ENCODE measurements at regions not wholly inside any gene's neighbourhood (a gene's known extent, or its start where the extent isn't known, plus 50 kb on each side); places are given as distances from the start of the nearest gene placed in this dataset.

DNA sequence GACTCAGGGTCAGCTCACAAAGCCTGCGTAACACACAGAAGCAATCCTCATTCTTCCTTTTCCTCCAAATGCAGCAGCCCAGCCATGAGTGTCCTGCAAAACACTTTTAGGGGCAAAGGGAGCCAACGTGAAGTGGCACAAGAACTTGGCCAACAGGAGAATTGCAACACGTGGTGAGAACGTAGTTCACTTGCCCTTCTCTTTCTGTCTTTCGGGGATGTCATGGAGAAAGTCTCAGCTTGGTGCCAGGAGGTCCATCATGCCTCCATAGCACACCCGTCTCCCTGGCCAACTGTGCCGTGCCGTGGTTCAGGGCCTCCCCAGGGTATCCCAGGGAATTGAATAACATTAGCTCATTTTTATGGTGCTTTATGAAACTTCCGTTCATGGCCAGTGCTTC lies 98.5 kb upstream of the ANO1 start:
- no peak for DNase-seq (ENCODE audit: low spot score)
- no peak overlapping the region for H3K4me3 ChIP-seq
- peak overlapping the region; percentile 59 to 90 for H3K27ac ChIP-seq
- no peak for TF ChIP-seq CTCF (IDR thresholded peaks at IDR 0.05)

DNA sequence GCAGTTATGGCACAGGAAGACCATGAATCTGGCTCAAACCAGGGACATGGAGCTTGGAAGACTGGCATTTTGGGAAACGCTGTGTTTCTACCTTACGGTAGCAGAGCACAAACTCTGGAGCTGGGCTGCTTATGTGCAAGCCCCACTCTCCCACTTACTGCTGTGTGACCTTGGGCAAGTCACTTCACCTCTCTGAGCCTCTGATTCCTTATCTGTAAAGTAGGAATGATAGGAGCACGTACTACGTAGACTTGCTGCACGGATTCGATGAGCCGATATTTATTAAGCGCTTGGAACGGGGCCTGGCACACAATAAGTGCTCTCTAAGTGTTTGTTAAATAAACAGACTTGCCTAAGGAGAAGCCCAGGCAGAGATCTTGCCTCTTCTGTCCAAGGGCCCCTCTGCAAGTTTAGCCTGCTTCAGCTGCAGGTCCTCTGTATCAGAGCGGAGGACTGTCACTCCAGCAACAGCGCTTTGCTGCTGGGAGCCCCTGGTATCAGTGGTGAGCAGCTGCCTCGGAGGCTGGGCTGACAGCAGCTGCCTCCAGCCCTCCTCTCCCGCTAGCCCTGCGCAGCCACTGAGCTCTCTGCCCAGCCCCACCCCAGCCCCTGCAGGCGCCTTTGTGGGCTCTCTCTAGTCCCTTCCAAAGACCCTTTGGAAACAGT lies 96.9 kb upstream of the ANO1 start:
- Histone ChIP-seq H3K27ac (peak overlapping the region in 1 of 2 donors; percentile 6), H3K4me3 (no peak overlapping the region)
- no peak for TF ChIP-seq CTCF (IDR thresholded peaks at IDR 0.05)
- DNase-seq (ENCODE audit: low spot score), result no peak

- Histone ChIP-seq H3K27ac (peak overlapping the region; percentile 76 to 98), H3K4me3 (peak overlapping the region; percentile 39)
- no peak for TF ChIP-seq CTCF (IDR thresholded peaks at IDR 0.05)
- no peak for DNase-seq (ENCODE audit: low spot score)
These were observed 95.2 kb upstream of the ANO1 start for GRCh38 chr11:69982690-69983570.

DNA sequence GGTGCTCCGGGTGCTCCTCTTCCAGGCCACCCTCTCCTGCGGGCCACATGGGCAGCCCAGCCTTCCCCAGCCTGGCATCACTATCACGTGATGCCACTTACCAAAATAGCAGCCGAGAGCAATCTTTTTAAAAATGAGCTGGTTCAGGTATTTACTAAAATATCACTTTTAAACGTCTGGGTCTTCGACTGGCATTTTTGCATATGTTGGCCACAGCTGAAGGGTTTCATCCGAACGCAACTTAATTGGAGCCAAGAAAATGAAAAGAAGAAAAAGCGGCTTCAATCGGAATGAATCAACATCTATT lies 94.6 kb upstream of the ANO1 start:
- H3K4me3 ChIP-seq, result peak overlapping the region; percentile 39
- peak overlapping the region; percentile 76 to 98 for H3K27ac ChIP-seq
- no peak for TF ChIP-seq CTCF (IDR thresholded peaks at IDR 0.05)
- DNase-seq (ENCODE audit: low spot score), result no peak

GRCh38 chr11:69983897-69984438 lies 94.1 kb upstream of the ANO1 start:
- DNase-seq (ENCODE audit: low spot score), result no peak
- TF ChIP-seq CTCF (IDR thresholded peaks at IDR 0.05), result no peak
- Histone ChIP-seq H3K27ac (peak overlapping the region; percentile 76 to 98), H3K4me3 (peak overlapping the region; percentile 39)

GRCh38 chr11:69984457-69985261 lies 93.5 kb upstream of the ANO1 start:
- DNase-seq (ENCODE audit: low spot score), result no peak
- H3K27ac ChIP-seq, result peak overlapping the region; percentile 76 to 98
- H3K4me3 ChIP-seq, result peak overlapping the region; percentile 81
- no peak for TF ChIP-seq CTCF (IDR thresholded peaks at IDR 0.05)

Measured in coronary artery (tissue), 2 donors.